GM12878 (cell line): ENCODE measurements at regions not wholly inside any gene's neighbourhood (a gene's known extent, or its start where the extent isn't known, plus 50 kb on each side); places are given as distances from the start of the nearest gene placed in this dataset.
"Not testable (repeated sequence)": the region's sequence is repeated elsewhere in the genome, so short reads cannot be mapped to it uniquely, and the experiment has no call there.

Source experiments
- CREB1 ChIP-seq: IDR thresholded peaks from 2 replicates; pipeline ENCODE4 v1.6.1; 2012; ENCODE audit warnings: low read depth, mild to moderate bottlenecking, inconsistent platforms
- EZH2 ChIP-seq: IDR thresholded peaks from 2 replicates; pipeline ENCODE4 v1.6.1; 2012; ENCODE audit warnings: low read depth, mild to moderate bottlenecking, control low read depth, inconsistent platforms, low read length, borderline replicate concordance; ENCODE audit not compliant: control insufficient read depth
- KDM1A ChIP-seq: fragments of 200-600 bp; sonication (generic); IDR thresholded peaks from 2 replicates; pipeline ENCODE4 v1.6.1; 2016; ENCODE audit warnings: borderline replicate concordance
- RAD21 ChIP-seq: IDR thresholded peaks from 2 replicates; pipeline ENCODE4 v1.6.1; 2011; ENCODE audit warnings: mild to moderate bottlenecking, low read depth, low read length, moderate library complexity; ENCODE audit not compliant: insufficient read depth
- TF ChIP-seq, protein P1 (sequence below): IDR thresholded peaks from 2 replicates; pipeline ENCODE4 v1.6.1; 2011; ENCODE audit warnings: mild to moderate bottlenecking, low read depth, low read length, moderate library complexity; ENCODE audit not compliant: insufficient replicate concordance
- TF ChIP-seq, protein P2 (sequence below), 3 experiments: IDR thresholded peaks in 2 of 3; conservative IDR thresholded peaks in 1 of 3; 2 replicates each; pipeline ENCODE4 v1.5.1; 2011; ENCODE audit warnings: low read depth in 3 of 3, low read length in 3 of 3, mild to moderate bottlenecking in 3 of 3, control low read depth in 2 of 3, moderate library complexity in 2 of 3, inconsistent platforms in 1 of 3, mixed read lengths in 1 of 3; ENCODE audit not compliant: control insufficient read depth in 2 of 3, insufficient read depth in 1 of 3; ENCODE audit errors: extremely low read depth in 1 of 3
- TF ChIP-seq, protein P3 (sequence below): IDR thresholded peaks from 2 replicates; pipeline ENCODE4 v1.6.1; 2011; ENCODE audit warnings: low read depth, mild to moderate bottlenecking, low read length, moderate library complexity, borderline replicate concordance; ENCODE audit errors: extremely low read depth
- TF ChIP-seq, protein P4 (sequence below): fragments of 450-650 bp; formaldehyde crosslinking; IDR thresholded peaks from 2 replicates; pipeline ENCODE4 v1.5.0; 2022; ENCODE audit warnings: mild to moderate bottlenecking, missing genetic modification characterization

DNA sequence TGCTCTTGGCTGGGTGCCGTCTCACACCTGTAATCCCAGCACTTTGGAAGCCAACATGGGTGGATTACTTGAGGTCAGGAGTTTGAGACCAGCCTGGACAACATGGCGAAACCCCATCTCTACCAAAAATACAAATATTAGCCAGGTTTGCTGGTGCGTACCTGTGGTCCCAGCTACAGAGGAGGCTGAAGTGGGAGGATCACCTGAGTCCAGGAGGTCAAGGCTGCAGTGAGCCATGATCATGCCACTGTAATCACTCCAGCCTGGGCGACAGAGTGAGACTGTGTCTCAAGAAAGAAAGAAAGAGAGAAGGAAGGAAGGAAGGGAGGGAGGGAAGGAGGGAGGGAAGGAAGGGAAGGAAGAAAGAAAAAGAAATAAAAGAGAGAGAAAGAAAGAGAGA is 103.2 kb upstream of the RFX8 start:
- TF ChIP-seq, protein P1, sequence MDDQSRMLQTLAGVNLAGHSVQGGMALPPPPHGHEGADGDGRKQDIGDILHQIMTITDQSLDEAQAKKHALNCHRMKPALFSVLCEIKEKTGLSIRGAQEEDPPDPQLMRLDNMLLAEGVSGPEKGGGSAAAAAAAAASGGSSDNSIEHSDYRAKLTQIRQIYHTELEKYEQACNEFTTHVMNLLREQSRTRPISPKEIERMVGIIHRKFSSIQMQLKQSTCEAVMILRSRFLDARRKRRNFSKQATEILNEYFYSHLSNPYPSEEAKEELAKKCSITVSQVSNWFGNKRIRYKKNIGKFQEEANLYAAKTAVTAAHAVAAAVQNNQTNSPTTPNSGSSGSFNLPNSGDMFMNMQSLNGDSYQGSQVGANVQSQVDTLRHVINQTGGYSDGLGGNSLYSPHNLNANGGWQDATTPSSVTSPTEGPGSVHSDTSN = not testable (repeated sequence)
- TF ChIP-seq, protein P2, sequence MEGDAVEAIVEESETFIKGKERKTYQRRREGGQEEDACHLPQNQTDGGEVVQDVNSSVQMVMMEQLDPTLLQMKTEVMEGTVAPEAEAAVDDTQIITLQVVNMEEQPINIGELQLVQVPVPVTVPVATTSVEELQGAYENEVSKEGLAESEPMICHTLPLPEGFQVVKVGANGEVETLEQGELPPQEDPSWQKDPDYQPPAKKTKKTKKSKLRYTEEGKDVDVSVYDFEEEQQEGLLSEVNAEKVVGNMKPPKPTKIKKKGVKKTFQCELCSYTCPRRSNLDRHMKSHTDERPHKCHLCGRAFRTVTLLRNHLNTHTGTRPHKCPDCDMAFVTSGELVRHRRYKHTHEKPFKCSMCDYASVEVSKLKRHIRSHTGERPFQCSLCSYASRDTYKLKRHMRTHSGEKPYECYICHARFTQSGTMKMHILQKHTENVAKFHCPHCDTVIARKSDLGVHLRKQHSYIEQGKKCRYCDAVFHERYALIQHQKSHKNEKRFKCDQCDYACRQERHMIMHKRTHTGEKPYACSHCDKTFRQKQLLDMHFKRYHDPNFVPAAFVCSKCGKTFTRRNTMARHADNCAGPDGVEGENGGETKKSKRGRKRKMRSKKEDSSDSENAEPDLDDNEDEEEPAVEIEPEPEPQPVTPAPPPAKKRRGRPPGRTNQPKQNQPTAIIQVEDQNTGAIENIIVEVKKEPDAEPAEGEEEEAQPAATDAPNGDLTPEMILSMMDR (IDR thresholded peaks at IDR 0.05 in 2 of 3, conservative IDR thresholded peaks at IDR 0.05 in 1 of 3; ENCODE audit: control insufficient read depth in 2 of 3, extremely low read depth in 1 of 3, insufficient read depth in 1 of 3, low read depth in 3 of 3, low read length in 3 of 3) = not testable (repeated sequence)
- TF ChIP-seq, protein P3, sequence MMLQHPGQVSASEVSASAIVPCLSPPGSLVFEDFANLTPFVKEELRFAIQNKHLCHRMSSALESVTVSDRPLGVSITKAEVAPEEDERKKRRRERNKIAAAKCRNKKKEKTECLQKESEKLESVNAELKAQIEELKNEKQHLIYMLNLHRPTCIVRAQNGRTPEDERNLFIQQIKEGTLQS = not testable (repeated sequence)
- not testable (repeated sequence) for TF ChIP-seq KDM1A, EZH2, RAD21, CREB1
- TF ChIP-seq, protein P4, sequence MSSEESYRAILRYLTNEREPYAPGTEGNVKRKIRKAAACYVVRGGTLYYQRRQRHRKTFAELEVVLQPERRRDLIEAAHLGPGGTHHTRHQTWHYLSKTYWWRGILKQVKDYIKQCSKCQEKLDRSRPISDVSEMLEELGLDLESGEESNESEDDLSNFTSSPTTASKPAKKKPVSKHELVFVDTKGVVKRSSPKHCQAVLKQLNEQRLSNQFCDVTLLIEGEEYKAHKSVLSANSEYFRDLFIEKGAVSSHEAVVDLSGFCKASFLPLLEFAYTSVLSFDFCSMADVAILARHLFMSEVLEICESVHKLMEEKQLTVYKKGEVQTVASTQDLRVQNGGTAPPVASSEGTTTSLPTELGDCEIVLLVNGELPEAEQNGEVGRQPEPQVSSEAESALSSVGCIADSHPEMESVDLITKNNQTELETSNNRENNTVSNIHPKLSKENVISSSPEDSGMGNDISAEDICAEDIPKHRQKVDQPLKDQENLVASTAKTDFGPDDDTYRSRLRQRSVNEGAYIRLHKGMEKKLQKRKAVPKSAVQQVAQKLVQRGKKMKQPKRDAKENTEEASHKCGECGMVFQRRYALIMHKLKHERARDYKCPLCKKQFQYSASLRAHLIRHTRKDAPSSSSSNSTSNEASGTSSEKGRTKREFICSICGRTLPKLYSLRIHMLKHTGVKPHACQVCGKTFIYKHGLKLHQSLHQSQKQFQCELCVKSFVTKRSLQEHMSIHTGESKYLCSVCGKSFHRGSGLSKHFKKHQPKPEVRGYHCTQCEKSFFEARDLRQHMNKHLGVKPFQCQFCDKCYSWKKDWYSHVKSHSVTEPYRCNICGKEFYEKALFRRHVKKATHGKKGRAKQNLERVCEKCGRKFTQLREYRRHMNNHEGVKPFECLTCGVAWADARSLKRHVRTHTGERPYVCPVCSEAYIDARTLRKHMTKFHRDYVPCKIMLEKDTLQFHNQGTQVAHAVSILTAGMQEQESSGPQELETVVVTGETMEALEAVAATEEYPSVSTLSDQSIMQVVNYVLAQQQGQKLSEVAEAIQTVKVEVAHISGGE (CRISPR knock-in tag) = not testable (repeated sequence)
